ENCODE measurements at regions not wholly inside any gene's neighbourhood (a gene's known extent, or its start where the extent isn't known, plus 50 kb on each side); places are given as distances from the start of the nearest gene placed in this dataset.

DNA sequence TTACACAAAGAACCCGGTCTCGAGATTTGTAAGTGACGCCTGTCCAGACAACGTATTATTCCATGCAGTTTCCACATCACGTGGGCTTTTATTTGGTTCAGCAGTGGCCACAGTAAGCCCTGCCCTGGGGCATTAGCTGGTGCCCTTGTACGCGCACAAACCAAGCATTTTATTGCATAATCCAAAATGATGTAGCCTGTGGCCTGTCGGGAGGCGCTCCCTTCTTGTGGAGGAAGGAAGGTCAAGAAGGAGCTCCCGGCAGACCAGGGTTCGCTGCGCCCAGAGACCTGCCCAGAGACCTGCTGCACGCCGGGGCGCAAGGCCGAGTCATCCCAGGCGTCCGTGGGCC is 179.6 kb upstream of the ALKAL2 start:
- TF ChIP-seq, protein P1, sequence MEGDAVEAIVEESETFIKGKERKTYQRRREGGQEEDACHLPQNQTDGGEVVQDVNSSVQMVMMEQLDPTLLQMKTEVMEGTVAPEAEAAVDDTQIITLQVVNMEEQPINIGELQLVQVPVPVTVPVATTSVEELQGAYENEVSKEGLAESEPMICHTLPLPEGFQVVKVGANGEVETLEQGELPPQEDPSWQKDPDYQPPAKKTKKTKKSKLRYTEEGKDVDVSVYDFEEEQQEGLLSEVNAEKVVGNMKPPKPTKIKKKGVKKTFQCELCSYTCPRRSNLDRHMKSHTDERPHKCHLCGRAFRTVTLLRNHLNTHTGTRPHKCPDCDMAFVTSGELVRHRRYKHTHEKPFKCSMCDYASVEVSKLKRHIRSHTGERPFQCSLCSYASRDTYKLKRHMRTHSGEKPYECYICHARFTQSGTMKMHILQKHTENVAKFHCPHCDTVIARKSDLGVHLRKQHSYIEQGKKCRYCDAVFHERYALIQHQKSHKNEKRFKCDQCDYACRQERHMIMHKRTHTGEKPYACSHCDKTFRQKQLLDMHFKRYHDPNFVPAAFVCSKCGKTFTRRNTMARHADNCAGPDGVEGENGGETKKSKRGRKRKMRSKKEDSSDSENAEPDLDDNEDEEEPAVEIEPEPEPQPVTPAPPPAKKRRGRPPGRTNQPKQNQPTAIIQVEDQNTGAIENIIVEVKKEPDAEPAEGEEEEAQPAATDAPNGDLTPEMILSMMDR (IDR thresholded peaks at IDR 0.05; ENCODE audit: insufficient read depth, low read depth, low read length): no peak
- TF ChIP-seq EZH2 (IDR thresholded peaks at IDR 0.05; ENCODE audit: insufficient read depth, low read length): no peak

Measured in astrocyte (in vitro differentiated cells and primary cell).